ENCODE measurements at regions not wholly inside any gene's neighbourhood (a gene's known extent, or its start where the extent isn't known, plus 50 kb on each side); places are given as distances from the start of the nearest gene placed in this dataset.
A peak's percentile ranks its signal among the peaks of the same experiment; 100 is the strongest.

DNA sequence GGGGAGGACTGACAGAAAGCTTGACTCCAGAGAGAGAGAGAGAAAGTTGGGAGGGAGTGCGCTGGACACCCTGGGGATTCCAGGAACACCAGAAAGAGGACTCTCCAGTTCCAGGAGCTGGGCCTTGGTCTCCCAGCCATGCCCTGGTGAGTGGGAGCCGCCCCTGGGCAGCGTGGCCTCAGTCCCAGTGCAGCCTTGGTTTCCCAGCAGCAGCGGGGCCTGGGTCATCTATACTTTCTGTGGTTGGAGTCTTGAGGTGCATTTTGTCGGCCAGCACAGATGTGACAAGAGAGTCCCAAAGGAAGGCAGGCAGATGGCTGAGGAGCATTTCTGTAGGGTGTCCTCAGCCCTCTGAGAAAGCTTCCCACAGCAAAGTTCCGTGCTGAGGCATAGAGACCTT, 334.7 kb upstream of the ZNF32 start:
- Histone ChIP-seq H3K4me3 (ENCODE audit: extremely low read depth in 1 of 4, insufficient read depth in 2 of 4, low read depth in 3 of 4, low read length in 4 of 4) (no peak overlapping the region), H3K27me3 (replicated peaks in 1 of 4; ENCODE audit: control insufficient read depth in 3 of 4, extremely low read depth in 1 of 4, insufficient read depth in 3 of 4, low read length in 3 of 4) (no peaks in the 10 kb centered on the region; a peak in 1 of 7 replicates), H2BK12ac (ENCODE audit: low read depth, low read length) (no peak overlapping the region), H3K4me1 (replicated peaks in 1 of 4; ENCODE audit: control insufficient read depth in 3 of 4, insufficient read depth in 4 of 4, low read length in 3 of 4) (no peaks in the 10 kb centered on the region), H2AFZ (ENCODE audit: low read length) (no peak overlapping the region), H4K5ac (ENCODE audit: insufficient read length, low read depth, low read length) (no peak overlapping the region), H2BK5ac (ENCODE audit: low read depth, low read length) (no peak overlapping the region), H3K4me2 (ENCODE audit: insufficient read depth in 1 of 2, low read depth in 2 of 2, low read length in 2 of 2) (no peak overlapping the region), H3K79me2 (ENCODE audit: control insufficient read depth in 1 of 2, insufficient read depth in 2 of 2, low read length in 2 of 2) (no peaks in the 10 kb centered on the region), H2AK5ac (ENCODE audit: low read depth, low read length) (no peak overlapping the region), H3K4ac (replicated peaks; ENCODE audit: insufficient read length, low read depth, low read length) (no peak overlapping the region), H3K36me3 (ENCODE audit: control insufficient read depth in 2 of 4, insufficient read depth in 4 of 4, low read length in 3 of 4) (no peaks in the 10 kb centered on the region), H3K14ac (ENCODE audit: insufficient read length) (no peak overlapping the region), H2BK15ac (ENCODE audit: low read length) (no peak overlapping the region), H3K9me3 (ENCODE audit: insufficient read depth in 2 of 2, low read depth in 1 of 2, low read length in 1 of 2) (peaks cover 0 to 4% of the 10 kb centered on the region in 2 experiments; a peak in 2 of 4 replicates), H3K9ac (replicated peaks in 1 of 4; ENCODE audit: extremely low read depth in 1 of 4, low read depth in 3 of 4, low read length in 3 of 4) (no peak overlapping the region), H2BK120ac (replicated peaks; ENCODE audit: low read depth, low read length) (no peak overlapping the region), H4K8ac (ENCODE audit: extremely low read depth, insufficient read depth, low read length) (peak overlapping the region; percentile 66; the same call in 1 of the 2 replicates), H2BK20ac (ENCODE audit: low read length) (no peak overlapping the region), H3K79me1 (ENCODE audit: low read depth, low read length) (no peaks in the 10 kb centered on the region), H4K91ac (replicated peaks; ENCODE audit: insufficient read length, low read length) (no peak overlapping the region), H3K23me2 (ENCODE audit: low read depth, low read length) (no peaks in the 10 kb centered on the region), H4K20me1 (replicated peaks in 1 of 2; ENCODE audit: control insufficient read depth in 1 of 2, insufficient read depth in 2 of 2, low read length in 2 of 2) (no peaks in the 10 kb centered on the region), H3K18ac (ENCODE audit: extremely low read depth, low read length) (no peak overlapping the region), H3K27ac (ENCODE audit: low read depth, low read length) (no peak overlapping the region), H3K56ac (replicated peaks; ENCODE audit: insufficient read length, low read depth, low read length) (no peak overlapping the region), H3K23ac (ENCODE audit: insufficient read length) (no peak overlapping the region)
- no peak for DNase-seq (ENCODE audit: low read depth in 1 of 2, low spot score in 2 of 2)
- 91% methylated on average over 6 of the region's 6 CpGs; no CpG with 5 or more reads in 1 of the 2 experiments for WGBS, 2 experiments (ENCODE audit: extremely low coverage in 1 of 2, insufficient coverage in 1 of 2, insufficient read length in 1 of 2, insufficient replicate concordance in 2 of 2, low coverage in 1 of 2, low lambda C conversion rate in 2 of 2, missing lambda C conversion rate in 1 of 2)
- ChIA-PET POLR2A (ENCODE audit: partially characterized antibody) (no interaction called here), CTCF (ENCODE audit: partially characterized antibody) (interaction anchor here (2.0 kb wide), 1 partner anchor 47 kb away, joined by 5 read pairs; no protein-coding TSS in a partner anchor)
- no peak for FAIRE-seq
- no peak for TF ChIP-seq CHD2 (IDR thresholded peaks at IDR 0.05; ENCODE audit: low read length)
- TF ChIP-seq RBBP5 (IDR thresholded peaks at IDR 0.05; ENCODE audit: borderline replicate concordance, low read depth, low read length), result no peak
- TF ChIP-seq, protein P1, sequence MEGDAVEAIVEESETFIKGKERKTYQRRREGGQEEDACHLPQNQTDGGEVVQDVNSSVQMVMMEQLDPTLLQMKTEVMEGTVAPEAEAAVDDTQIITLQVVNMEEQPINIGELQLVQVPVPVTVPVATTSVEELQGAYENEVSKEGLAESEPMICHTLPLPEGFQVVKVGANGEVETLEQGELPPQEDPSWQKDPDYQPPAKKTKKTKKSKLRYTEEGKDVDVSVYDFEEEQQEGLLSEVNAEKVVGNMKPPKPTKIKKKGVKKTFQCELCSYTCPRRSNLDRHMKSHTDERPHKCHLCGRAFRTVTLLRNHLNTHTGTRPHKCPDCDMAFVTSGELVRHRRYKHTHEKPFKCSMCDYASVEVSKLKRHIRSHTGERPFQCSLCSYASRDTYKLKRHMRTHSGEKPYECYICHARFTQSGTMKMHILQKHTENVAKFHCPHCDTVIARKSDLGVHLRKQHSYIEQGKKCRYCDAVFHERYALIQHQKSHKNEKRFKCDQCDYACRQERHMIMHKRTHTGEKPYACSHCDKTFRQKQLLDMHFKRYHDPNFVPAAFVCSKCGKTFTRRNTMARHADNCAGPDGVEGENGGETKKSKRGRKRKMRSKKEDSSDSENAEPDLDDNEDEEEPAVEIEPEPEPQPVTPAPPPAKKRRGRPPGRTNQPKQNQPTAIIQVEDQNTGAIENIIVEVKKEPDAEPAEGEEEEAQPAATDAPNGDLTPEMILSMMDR (IDR thresholded peaks at IDR 0.05; ENCODE audit: control extremely low read depth in 1 of 3, insufficient read depth in 1 of 3, low read depth in 1 of 3, low read length in 3 of 3), result no peak
- TF ChIP-seq JUND (IDR thresholded peaks at IDR 0.05; ENCODE audit: low read length), result no peak

All from H1 (cell line).